ENCODE measurements at regions not wholly inside any gene's neighbourhood (a gene's known extent, or its start where the extent isn't known, plus 50 kb on each side); places are given as distances from the start of the nearest gene placed in this dataset.

- Mint-ChIP-seq H3K9me3 (peaks cover 12% of the 10 kb centered on the region), H3K4me3 (no peak overlapping the region), H3K27ac (no peak overlapping the region), H3K4me1 (peaks cover 3% of the 10 kb centered on the region), H3K36me3 (peaks cover 3% of the 10 kb centered on the region), H3K27me3 (ENCODE audit: low read depth) (peaks cover 2% of the 10 kb centered on the region)
- no peak for DNase-seq (ENCODE audit: low spot score in 2 of 2, unreplicated experiment in 2 of 2)
- TF ChIP-seq CTCF (IDR thresholded peaks at IDR 0.05; ENCODE audit: unreplicated experiment) = no peak
These were observed 341.0 kb upstream of the NPSR1 start for GRCh38 chr7:34317039-34317438.

DNA sequence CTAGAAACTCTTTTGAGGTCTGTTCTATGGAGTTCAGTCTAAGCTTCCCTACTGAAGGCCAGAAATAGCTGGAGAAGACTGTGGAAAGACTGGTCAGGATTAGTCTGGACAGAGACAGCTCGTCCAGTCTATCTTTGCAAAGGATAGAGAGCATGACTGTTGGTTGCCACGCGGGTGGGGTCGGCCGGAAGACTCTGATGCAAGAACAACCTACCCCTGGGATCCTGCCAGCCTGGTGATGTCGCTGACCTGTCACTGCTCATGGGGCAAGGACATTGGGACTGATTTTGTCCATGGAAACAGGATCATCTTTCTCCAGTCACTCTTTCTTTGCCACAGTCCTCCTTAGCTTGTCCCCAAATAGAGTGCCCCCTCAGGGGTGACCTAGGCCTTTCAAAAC lies 337.6 kb upstream of the NPSR1 start:
- H3K9me3 Mint-ChIP-seq = no peaks in the 10 kb centered on the region
- H3K4me1 Mint-ChIP-seq = peaks cover 3% of the 10 kb centered on the region
- no peak overlapping the region for H3K4me3 Mint-ChIP-seq
- no peaks in the 10 kb centered on the region for H3K36me3 Mint-ChIP-seq
- DNase-seq (ENCODE audit: low spot score in 2 of 2, unreplicated experiment in 2 of 2) = no peak
- no peak overlapping the region for H3K27ac Mint-ChIP-seq
- no peak for TF ChIP-seq CTCF (IDR thresholded peaks at IDR 0.05; ENCODE audit: unreplicated experiment)
- peaks cover 6% of the 10 kb centered on the region for H3K27me3 Mint-ChIP-seq (ENCODE audit: low read depth)

- H3K4me3 Mint-ChIP-seq = peak overlapping the region; percentile 64
- peaks cover 6% of the 10 kb centered on the region for H3K27me3 Mint-ChIP-seq (ENCODE audit: low read depth)
- H3K36me3 Mint-ChIP-seq = no peaks in the 10 kb centered on the region
- TF ChIP-seq CTCF (IDR thresholded peaks at IDR 0.05; ENCODE audit: unreplicated experiment) = peak; percentile 97
- peak; percentile 24 to 71 for DNase-seq (ENCODE audit: low spot score in 2 of 2, unreplicated experiment in 2 of 2)
- peak overlapping the region; percentile 66 for H3K27ac Mint-ChIP-seq
- H3K4me1 Mint-ChIP-seq = peaks cover 3% of the 10 kb centered on the region
- H3K9me3 Mint-ChIP-seq = no peaks in the 10 kb centered on the region
These were observed 336.9 kb upstream of the NPSR1 start for GRCh38 chr7:34320926-34321661.

DNA sequence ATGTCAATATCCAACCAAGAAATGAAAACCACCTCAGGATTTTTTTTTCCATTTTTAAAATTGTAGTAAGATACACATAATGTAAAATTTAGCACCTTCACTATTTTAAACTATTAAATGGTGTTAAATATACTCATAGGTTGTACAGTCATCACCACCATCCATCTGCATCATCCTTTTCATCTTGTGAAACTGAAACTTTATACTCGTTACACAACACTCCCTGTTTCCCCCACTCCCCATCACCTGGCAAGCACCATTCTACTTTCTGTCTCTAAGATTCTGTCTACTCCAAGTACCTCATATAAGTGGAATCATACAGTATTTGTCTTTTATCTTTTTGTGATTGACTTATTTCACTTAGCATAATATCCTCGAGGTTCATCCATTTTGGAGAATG lies 335.2 kb upstream of the NPSR1 start:
- Mint-ChIP-seq H3K27me3 (ENCODE audit: low read depth) (peaks cover 6% of the 10 kb centered on the region), H3K27ac (no peak overlapping the region), H3K36me3 (no peaks in the 10 kb centered on the region), H3K9me3 (no peaks in the 10 kb centered on the region), H3K4me3 (no peak overlapping the region), H3K4me1 (peaks cover 3% of the 10 kb centered on the region)
- TF ChIP-seq CTCF (IDR thresholded peaks at IDR 0.05; ENCODE audit: unreplicated experiment) = no peak
- DNase-seq (ENCODE audit: low spot score in 2 of 2, unreplicated experiment in 2 of 2) = no peak

- Mint-ChIP-seq H3K27me3 (ENCODE audit: low read depth) (peaks cover 1% of the 10 kb centered on the region), H3K27ac (no peak overlapping the region), H3K36me3 (no peaks in the 10 kb centered on the region), H3K9me3 (no peaks in the 10 kb centered on the region), H3K4me3 (no peak overlapping the region), H3K4me1 (no peaks in the 10 kb centered on the region)
- DNase-seq (ENCODE audit: low spot score in 2 of 2, unreplicated experiment in 2 of 2) = no peak
- TF ChIP-seq CTCF (IDR thresholded peaks at IDR 0.05; ENCODE audit: unreplicated experiment) = no peak
These were observed 330.3 kb upstream of the NPSR1 start for GRCh38 chr7:34327681-34328080.

All from mesothelial cell of epicardium (in vitro differentiated cells).